HL-60 (cell line): ENCODE measurements at regions not wholly inside any gene's neighbourhood (a gene's known extent, or its start where the extent isn't known, plus 50 kb on each side); places are given as distances from the start of the nearest gene placed in this dataset.

Experiments
- DNase-seq, 2 experiments: peaks; one replicate each; pipeline ENCODE4 v3.0.0-alpha.2; 2010 to 2020; ENCODE audit warnings: low read depth in 1 of 2, low spot score in 1 of 2
- H3K27ac ChIP-seq: fragments of 250-450 bp; sonication (Bioruptor Pico); replicated peaks from 2 replicates; pipeline ENCODE4 v1.5.1; 2020; ENCODE audit warnings: mild to moderate bottlenecking, moderate library complexity
- H3K27me3 ChIP-seq: fragments of 250-450 bp; sonication (Bioruptor Pico); 2 replicates; pipeline ENCODE4 v1.5.1; 2021; ENCODE audit warnings: mild to moderate bottlenecking, moderate library complexity; ENCODE audit not compliant: insufficient read depth, poor library complexity, severe bottlenecking
- H3K4me3 ChIP-seq: replicated peaks from 2 replicates; pipeline ENCODE4 v1.5.1; 2011; ENCODE audit warnings: mild to moderate bottlenecking, control low read depth, low read length; ENCODE audit not compliant: insufficient read depth
- GABPA ChIP-seq: IDR thresholded peaks from 2 replicates; pipeline ENCODE4 v1.6.1; 2012; ENCODE audit warnings: low read depth
- POLR2AphosphoS5 ChIP-seq: IDR thresholded peaks from 2 replicates; pipeline ENCODE4 v1.6.1; 2012; ENCODE audit warnings: low read depth
- SPI1 ChIP-seq: IDR thresholded peaks from 2 replicates; pipeline ENCODE4 v1.6.1; 2012; ENCODE audit warnings: low read depth, mild to moderate bottlenecking, borderline replicate concordance
- TF ChIP-seq, protein P1 (sequence below): IDR thresholded peaks from 2 replicates; pipeline ENCODE4 v1.6.1; 2012; ENCODE audit warnings: low read depth; ENCODE audit not compliant: insufficient replicate concordance
- TF ChIP-seq, protein P2 (sequence below): IDR thresholded peaks from one replicate; pipeline ENCODE4 v1.5.1; 2011; ENCODE audit warnings: low read length, control low read depth, inconsistent platforms; ENCODE audit not compliant: insufficient read depth

DNA sequence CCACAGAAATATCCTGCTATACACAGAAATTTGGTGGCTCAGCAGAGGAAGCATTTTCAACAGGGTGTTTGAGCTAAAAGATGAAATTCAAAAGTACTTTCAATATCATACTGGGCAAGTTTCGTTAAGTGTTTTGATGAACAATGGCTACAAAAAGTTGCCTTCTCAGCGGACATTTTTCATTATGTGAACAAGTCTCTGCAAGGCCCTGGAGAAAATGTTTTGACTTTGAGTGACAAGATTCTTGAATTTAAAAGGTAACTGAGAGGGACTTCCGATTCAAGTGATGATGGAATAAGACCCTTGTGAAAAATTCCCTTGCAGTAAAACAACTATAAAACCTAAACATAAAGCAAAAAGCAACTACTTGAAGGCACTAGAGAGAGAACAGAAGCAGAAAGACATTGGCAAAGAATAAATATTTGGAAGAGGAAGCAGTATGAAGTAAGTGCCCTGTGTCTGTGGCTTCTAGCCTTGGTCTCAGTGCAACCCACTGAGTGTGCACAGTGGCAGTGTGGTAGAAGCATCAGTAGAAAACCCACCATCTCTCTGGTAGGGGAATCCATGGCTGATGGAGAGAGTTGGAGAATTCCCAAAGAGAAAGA lies 62.5 kb upstream of the NAMPT start:
- DNase-seq = peak in 1 of 2 experiments; percentile 66
- TF ChIP-seq POLR2AphosphoS5 = no peak
- TF ChIP-seq GABPA = no peak
- TF ChIP-seq SPI1 = no peak
- TF ChIP-seq, protein P1, sequence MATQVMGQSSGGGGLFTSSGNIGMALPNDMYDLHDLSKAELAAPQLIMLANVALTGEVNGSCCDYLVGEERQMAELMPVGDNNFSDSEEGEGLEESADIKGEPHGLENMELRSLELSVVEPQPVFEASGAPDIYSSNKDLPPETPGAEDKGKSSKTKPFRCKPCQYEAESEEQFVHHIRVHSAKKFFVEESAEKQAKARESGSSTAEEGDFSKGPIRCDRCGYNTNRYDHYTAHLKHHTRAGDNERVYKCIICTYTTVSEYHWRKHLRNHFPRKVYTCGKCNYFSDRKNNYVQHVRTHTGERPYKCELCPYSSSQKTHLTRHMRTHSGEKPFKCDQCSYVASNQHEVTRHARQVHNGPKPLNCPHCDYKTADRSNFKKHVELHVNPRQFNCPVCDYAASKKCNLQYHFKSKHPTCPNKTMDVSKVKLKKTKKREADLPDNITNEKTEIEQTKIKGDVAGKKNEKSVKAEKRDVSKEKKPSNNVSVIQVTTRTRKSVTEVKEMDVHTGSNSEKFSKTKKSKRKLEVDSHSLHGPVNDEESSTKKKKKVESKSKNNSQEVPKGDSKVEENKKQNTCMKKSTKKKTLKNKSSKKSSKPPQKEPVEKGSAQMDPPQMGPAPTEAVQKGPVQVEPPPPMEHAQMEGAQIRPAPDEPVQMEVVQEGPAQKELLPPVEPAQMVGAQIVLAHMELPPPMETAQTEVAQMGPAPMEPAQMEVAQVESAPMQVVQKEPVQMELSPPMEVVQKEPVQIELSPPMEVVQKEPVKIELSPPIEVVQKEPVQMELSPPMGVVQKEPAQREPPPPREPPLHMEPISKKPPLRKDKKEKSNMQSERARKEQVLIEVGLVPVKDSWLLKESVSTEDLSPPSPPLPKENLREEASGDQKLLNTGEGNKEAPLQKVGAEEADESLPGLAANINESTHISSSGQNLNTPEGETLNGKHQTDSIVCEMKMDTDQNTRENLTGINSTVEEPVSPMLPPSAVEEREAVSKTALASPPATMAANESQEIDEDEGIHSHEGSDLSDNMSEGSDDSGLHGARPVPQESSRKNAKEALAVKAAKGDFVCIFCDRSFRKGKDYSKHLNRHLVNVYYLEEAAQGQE = no peak
- TF ChIP-seq, protein P2, sequence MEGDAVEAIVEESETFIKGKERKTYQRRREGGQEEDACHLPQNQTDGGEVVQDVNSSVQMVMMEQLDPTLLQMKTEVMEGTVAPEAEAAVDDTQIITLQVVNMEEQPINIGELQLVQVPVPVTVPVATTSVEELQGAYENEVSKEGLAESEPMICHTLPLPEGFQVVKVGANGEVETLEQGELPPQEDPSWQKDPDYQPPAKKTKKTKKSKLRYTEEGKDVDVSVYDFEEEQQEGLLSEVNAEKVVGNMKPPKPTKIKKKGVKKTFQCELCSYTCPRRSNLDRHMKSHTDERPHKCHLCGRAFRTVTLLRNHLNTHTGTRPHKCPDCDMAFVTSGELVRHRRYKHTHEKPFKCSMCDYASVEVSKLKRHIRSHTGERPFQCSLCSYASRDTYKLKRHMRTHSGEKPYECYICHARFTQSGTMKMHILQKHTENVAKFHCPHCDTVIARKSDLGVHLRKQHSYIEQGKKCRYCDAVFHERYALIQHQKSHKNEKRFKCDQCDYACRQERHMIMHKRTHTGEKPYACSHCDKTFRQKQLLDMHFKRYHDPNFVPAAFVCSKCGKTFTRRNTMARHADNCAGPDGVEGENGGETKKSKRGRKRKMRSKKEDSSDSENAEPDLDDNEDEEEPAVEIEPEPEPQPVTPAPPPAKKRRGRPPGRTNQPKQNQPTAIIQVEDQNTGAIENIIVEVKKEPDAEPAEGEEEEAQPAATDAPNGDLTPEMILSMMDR = no peak
- no peaks in the 10 kb centered on the region for H3K27me3 ChIP-seq
- H3K27ac ChIP-seq = peak overlapping the region; percentile 67
- no peak overlapping the region for H3K4me3 ChIP-seq

DNA sequence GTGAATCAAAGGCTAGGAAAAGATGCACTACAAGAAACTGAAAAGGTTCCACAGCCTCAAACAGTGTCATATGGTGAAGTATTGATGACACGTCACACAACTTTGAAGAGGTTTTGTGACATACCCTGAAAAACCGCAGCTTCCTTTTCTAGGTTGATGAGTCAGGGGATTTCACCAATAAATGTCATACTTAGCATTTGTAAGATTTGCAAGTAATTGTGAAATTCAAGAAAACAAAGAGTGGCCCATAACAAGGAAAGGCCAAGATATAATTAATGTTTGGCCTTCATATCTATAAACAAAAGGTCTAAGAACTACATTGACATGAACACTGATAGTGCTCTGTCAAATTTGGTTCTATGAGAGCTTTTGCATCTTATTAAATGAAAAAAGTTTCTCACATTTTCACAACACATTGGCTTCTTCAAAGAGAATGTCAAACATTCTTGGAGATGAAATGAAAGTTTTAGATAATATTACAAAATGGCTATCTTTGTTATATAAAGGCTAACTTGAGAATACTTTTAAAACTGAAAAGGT lies 62.0 kb upstream of the NAMPT start:
- DNase-seq = peak; percentile 83 to 89
- TF ChIP-seq POLR2AphosphoS5 (peak; percentile 83; the same call in 1 of the 2 replicates), GABPA (peak; percentile 67), SPI1 (peak; percentile 39; the same call in 1 of the 2 replicates)
- TF ChIP-seq, protein P2 = no peak
- TF ChIP-seq, protein P1 = no peak
- Histone ChIP-seq H3K27me3 (no peaks in the 10 kb centered on the region), H3K4me3 (no peak overlapping the region), H3K27ac (peak overlapping the region; percentile 67)

DNA sequence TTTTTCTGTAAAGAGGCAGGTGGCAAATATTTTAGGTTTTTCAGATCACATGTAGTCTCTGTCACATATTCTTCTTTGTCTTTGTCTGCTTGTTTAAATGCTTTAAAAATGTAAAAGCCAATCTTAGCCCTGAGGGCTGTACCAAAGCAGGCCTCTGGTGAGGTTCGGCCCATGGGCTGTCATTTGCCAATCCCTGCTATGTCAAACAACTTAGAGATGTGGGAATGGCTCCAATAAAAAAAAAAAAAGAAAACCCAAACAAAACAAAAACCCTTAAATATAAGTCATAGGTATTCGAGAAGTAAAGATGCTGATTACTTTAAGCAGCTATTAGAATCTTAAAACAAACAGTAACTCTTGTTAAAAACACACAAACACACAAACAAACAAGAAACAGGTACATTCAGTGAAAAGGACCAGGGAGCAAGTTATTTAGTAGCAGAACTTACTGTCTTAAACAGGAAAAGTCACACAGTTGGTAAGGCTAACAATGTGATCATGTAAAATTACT lies 61.4 kb upstream of the NAMPT start:
- Histone ChIP-seq H3K27me3 (no peaks in the 10 kb centered on the region), H3K4me3 (no peak overlapping the region), H3K27ac (peak overlapping the region; percentile 67)
- no peak for TF ChIP-seq POLR2AphosphoS5
- no peak for TF ChIP-seq GABPA
- TF ChIP-seq, protein P1 = no peak
- TF ChIP-seq, protein P2 = no peak
- no peak for TF ChIP-seq SPI1
- DNase-seq = no peak
